ENCODE measurements at regions not wholly inside any gene's neighbourhood (a gene's known extent, or its start where the extent isn't known, plus 50 kb on each side); places are given as distances from the start of the nearest gene placed in this dataset.

- no peak overlapping the region for H3K4me3 ChIP-seq (ENCODE audit: low read depth, low read length)
- no peak for TF ChIP-seq CTCF (IDR thresholded peaks at IDR 0.05; ENCODE audit: low read depth, low read length)
These were observed 245.9 kb downstream of the DLL1 start for GRCh38 chr6:170044836-170045562.

- no peak overlapping the region for H3K4me3 ChIP-seq (ENCODE audit: low read depth, low read length)
- no peak for TF ChIP-seq CTCF (IDR thresholded peaks at IDR 0.05; ENCODE audit: low read depth, low read length)
These were observed 246.7 kb downstream of the DLL1 start for GRCh38 chr6:170043881-170044790.

DNA sequence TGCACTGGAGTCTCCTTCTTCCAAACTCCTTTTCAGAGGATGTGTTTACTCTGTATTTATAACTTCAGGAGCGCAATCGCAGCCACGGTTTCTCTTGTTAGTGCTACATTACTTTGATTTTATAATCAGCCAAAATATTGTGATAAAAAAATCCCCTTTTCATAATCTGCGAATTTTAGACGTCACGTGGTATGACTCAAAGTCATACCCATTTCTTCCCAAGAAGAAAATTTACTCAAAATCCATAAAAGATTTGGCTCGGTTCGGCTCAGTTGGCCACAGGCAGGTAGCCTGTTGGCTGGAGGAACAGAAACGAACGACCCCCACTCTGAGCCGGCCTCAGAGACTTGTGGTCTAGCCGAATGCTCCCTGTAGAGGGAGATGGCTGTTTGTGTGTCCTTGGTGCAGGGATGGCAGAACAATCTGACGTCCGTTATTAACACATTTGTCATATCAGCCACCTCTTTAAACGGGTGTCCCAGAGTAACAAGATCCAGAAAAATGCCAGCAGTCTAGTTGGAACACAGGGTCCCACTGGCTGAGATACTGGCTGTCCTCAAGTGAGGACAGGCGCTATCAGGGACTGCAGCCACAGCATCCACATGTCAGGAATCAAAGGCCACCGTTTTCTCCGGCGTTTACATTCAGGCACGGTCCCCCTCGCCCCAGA lies 247.6 kb downstream of the DLL1 start:
- no peak overlapping the region for H3K4me3 ChIP-seq (ENCODE audit: low read depth, low read length)
- TF ChIP-seq CTCF (IDR thresholded peaks at IDR 0.05; ENCODE audit: low read depth, low read length) = no peak

GRCh38 chr6:170042596-170043118 lies 248.2 kb downstream of the DLL1 start:
- no peak for TF ChIP-seq CTCF (IDR thresholded peaks at IDR 0.05; ENCODE audit: low read depth, low read length)
- no peak overlapping the region for H3K4me3 ChIP-seq (ENCODE audit: low read depth, low read length)

GRCh38 chr6:170042123-170042522 lies 248.8 kb downstream of the DLL1 start:
- no peak overlapping the region for H3K4me3 ChIP-seq (ENCODE audit: low read depth, low read length)
- TF ChIP-seq CTCF (IDR thresholded peaks at IDR 0.05; ENCODE audit: low read depth, low read length) = no peak

- no peak for TF ChIP-seq CTCF (IDR thresholded peaks at IDR 0.05; ENCODE audit: low read depth, low read length)
- no peak overlapping the region for H3K4me3 ChIP-seq (ENCODE audit: low read depth, low read length)
These were observed 249.4 kb downstream of the DLL1 start for GRCh38 chr6:170041526-170041925.

Data from WI38 (cell line).